ENCODE measurements at regions not wholly inside any gene's neighbourhood (a gene's known extent, or its start where the extent isn't known, plus 50 kb on each side); places are given as distances from the start of the nearest gene placed in this dataset.

DNA sequence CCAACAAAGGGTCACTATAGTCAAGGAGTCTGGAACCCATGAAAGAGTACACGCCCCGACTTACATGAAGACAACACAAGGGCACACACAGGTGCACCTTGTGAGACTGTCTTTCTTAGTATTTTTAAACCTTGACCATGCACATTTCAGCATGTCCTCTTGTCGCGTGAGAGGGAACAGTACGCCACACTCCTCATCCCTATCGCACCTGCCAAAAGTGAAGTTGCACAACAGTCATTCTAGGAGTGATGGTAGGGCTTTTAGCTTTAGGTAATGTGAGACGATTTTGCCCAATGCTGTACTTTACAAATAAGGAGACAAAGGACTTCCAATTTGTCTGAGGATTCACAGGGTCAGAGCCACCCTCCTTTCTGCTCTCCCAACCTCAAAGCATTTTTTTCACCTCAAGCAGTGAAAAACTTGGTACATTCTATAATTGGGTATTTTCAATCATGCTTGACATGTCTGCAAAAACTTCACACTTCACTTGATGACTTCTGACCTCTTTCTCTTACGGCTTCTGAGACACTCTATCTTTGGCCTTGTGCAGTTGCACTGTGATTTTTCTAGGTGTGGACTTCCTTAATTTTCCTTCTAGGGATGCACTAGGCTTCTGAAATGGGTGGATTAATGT lies 173.9 kb upstream of the GRB10 start:
- Histone ChIP-seq H3K36me3 (ENCODE audit: insufficient read depth, low read length) (no peaks in the 10 kb centered on the region), H3K4me3 (ENCODE audit: low read depth in 1 of 2, low read length in 2 of 2) (no peak overlapping the region), H4K20me1 (ENCODE audit: insufficient read depth, low read length) (no peaks in the 10 kb centered on the region), H2AFZ (ENCODE audit: low read depth, low read length) (no peak overlapping the region), H3K9me3 (ENCODE audit: insufficient read depth, low read length, severe bottlenecking) (no peaks in the 10 kb centered on the region), H3K79me2 (ENCODE audit: insufficient read depth, low read length) (no peaks in the 10 kb centered on the region), H3K4me2 (ENCODE audit: insufficient read depth, low read length) (no peak overlapping the region), H3K27me3 (ENCODE audit: insufficient read depth, low read length, poor library complexity) (no peaks in the 10 kb centered on the region), H3K4me1 (ENCODE audit: insufficient read depth, low read length) (no peaks in the 10 kb centered on the region), H3K27ac (ENCODE audit: low read length) (no peak overlapping the region), H3K9ac (ENCODE audit: low read depth, low read length) (no peak overlapping the region)
- TF ChIP-seq EZH2 (IDR thresholded peaks at IDR 0.05; ENCODE audit: borderline replicate concordance, low read depth, low read length, severe bottlenecking): no peak
- TF ChIP-seq, protein P1, sequence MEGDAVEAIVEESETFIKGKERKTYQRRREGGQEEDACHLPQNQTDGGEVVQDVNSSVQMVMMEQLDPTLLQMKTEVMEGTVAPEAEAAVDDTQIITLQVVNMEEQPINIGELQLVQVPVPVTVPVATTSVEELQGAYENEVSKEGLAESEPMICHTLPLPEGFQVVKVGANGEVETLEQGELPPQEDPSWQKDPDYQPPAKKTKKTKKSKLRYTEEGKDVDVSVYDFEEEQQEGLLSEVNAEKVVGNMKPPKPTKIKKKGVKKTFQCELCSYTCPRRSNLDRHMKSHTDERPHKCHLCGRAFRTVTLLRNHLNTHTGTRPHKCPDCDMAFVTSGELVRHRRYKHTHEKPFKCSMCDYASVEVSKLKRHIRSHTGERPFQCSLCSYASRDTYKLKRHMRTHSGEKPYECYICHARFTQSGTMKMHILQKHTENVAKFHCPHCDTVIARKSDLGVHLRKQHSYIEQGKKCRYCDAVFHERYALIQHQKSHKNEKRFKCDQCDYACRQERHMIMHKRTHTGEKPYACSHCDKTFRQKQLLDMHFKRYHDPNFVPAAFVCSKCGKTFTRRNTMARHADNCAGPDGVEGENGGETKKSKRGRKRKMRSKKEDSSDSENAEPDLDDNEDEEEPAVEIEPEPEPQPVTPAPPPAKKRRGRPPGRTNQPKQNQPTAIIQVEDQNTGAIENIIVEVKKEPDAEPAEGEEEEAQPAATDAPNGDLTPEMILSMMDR (IDR thresholded peaks at IDR 0.05; ENCODE audit: borderline replicate concordance, extremely low read depth, low read length, poor library complexity, severe bottlenecking): no peak
- DNase-seq: no peak
- ATAC-seq (ENCODE audit: insufficient read depth, low read depth): no peak

DNA sequence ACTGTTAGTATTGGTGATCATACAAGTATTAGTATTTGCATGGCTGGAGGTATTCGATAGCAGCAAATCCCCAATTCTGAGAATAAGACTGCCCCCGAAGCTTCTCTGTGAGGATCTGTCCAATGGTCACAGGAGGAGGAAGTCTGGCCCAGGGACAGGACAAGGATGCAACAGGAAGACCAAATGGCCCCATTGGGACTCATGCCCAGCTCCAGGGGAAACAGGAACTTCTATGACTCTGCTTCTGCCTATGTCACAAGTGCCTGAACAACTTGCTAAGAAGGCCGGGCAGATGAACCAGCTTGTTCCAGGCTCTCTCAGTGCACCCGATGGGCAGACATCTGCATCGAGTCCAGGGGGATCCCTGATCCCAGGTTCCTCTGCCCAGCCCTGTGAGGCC lies 172.0 kb upstream of the GRB10 start:
- Histone ChIP-seq H3K36me3 (ENCODE audit: insufficient read depth, low read length) (no peaks in the 10 kb centered on the region), H3K27me3 (ENCODE audit: insufficient read depth, low read length, poor library complexity) (no peaks in the 10 kb centered on the region), H3K4me2 (ENCODE audit: insufficient read depth, low read length) (no peak overlapping the region), H3K79me2 (ENCODE audit: insufficient read depth, low read length) (no peaks in the 10 kb centered on the region), H4K20me1 (ENCODE audit: insufficient read depth, low read length) (no peaks in the 10 kb centered on the region), H3K4me3 (ENCODE audit: low read depth in 1 of 2, low read length in 2 of 2) (no peak overlapping the region), H3K9ac (ENCODE audit: low read depth, low read length) (no peak overlapping the region), H2AFZ (ENCODE audit: low read depth, low read length) (no peak overlapping the region), H3K9me3 (ENCODE audit: insufficient read depth, low read length, severe bottlenecking) (no peaks in the 10 kb centered on the region), H3K27ac (ENCODE audit: low read length) (no peak overlapping the region), H3K4me1 (ENCODE audit: insufficient read depth, low read length) (no peaks in the 10 kb centered on the region)
- no peak for TF ChIP-seq EZH2 (IDR thresholded peaks at IDR 0.05; ENCODE audit: borderline replicate concordance, low read depth, low read length, severe bottlenecking)
- TF ChIP-seq, protein P1 (IDR thresholded peaks at IDR 0.05; ENCODE audit: borderline replicate concordance, extremely low read depth, low read length, poor library complexity, severe bottlenecking): no peak
- ATAC-seq (ENCODE audit: insufficient read depth, low read depth): no peak
- no peak for DNase-seq

DNA sequence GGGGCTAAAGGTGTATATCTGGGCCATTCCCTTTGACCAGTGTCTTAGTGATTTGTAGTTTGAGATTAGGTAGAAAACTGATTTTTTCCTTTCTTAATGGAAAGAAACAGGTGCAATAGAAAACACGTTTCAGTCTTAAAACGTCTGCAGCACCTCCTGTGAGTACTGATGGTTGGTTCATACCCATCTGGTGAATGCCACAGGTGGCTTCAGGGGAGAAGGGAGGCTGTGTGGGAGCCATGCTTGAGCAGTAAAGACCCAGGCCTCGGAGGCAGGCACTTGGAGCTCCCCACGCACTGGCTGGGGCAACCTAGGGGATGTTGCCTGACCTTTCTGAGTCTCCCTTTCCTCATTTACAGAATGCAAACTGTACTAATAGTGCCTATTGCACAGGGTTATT lies 171.5 kb upstream of the GRB10 start:
- Histone ChIP-seq H3K27me3 (ENCODE audit: insufficient read depth, low read length, poor library complexity) (no peaks in the 10 kb centered on the region), H3K27ac (ENCODE audit: low read length) (no peak overlapping the region), H3K4me2 (ENCODE audit: insufficient read depth, low read length) (no peak overlapping the region), H2AFZ (ENCODE audit: low read depth, low read length) (no peak overlapping the region), H4K20me1 (ENCODE audit: insufficient read depth, low read length) (no peaks in the 10 kb centered on the region), H3K4me3 (ENCODE audit: low read depth in 1 of 2, low read length in 2 of 2) (no peak overlapping the region), H3K9ac (ENCODE audit: low read depth, low read length) (no peak overlapping the region), H3K4me1 (ENCODE audit: insufficient read depth, low read length) (no peaks in the 10 kb centered on the region), H3K79me2 (ENCODE audit: insufficient read depth, low read length) (no peaks in the 10 kb centered on the region), H3K9me3 (ENCODE audit: insufficient read depth, low read length, severe bottlenecking) (no peaks in the 10 kb centered on the region), H3K36me3 (ENCODE audit: insufficient read depth, low read length) (no peaks in the 10 kb centered on the region)
- no peak for DNase-seq
- no peak for TF ChIP-seq EZH2 (IDR thresholded peaks at IDR 0.05; ENCODE audit: borderline replicate concordance, low read depth, low read length, severe bottlenecking)
- TF ChIP-seq, protein P1 (IDR thresholded peaks at IDR 0.05; ENCODE audit: borderline replicate concordance, extremely low read depth, low read length, poor library complexity, severe bottlenecking): no peak
- no peak for ATAC-seq (ENCODE audit: insufficient read depth, low read depth)
